Suppressor macrophage treated with lipopolysaccharide for 4 hours (primary cell): ENCODE measurements at regions not wholly inside any gene's neighbourhood (a gene's known extent, or its start where the extent isn't known, plus 50 kb on each side); places are given as distances from the start of the nearest gene placed in this dataset.

ENCODE experiments used
- DNase-seq: peaks from one replicate; pipeline ENCODE4 v3.0.0-alpha.2; 2020

DNA sequence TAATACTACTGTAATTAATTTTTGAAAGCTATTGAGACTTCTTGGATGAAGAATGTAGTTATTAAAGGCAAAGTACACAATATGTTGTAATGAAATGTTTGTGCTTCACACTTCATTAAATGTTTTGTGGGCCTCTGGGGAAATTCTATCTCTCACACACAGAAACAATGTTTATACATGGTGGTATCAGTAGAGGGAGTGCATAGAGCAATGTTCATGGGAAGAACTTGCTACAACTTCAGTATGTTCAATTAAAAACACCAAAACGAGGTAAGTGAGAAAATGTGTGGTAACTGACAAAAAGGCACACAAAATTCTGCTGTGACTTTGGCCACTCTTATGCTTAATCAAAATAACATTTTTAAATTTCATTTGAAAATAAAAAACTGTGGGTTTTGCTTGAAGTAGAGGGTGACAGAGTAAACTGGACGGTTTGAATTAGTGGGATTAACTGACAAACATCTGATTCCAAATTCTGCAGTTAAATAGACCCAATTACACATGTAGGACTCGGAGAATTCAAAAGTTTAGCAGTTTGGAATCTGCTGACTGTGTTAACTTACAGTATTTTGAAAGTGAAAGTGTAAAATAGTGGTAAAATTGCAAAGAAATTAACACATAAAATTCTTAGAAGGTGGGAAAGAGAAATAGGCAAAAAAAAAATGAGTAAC, 111.4 kb upstream of the TTC29 start:
- DNase-seq, result peak; percentile 11

DNA sequence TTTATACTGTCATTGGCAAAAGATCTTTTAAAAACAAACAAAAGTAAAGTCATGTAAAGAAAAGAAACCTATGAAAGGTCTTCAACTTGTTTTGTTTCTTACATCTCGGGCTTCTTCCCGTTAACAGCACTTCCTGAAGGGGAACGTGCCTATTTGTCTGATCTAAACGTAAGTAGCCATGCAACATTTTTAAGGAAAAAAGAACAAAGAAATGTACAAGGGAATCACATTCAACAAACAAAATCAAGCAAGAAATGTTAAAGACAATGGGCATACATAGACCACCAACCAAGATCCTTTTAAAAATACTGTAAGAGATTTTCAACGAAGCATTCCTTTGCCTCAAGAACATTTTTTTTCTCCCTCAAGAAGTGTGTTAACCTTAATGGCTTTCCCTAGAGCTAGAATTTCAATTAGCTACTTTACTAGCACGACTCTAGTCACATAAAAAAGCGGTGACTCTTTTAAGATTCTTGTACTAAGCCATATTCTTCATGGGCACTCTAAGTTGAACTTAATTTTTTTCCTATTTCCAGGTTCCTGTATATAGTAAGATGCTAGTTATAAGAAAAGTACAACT, 112.0 kb upstream of the TTC29 start:
- peak; percentile 13 for DNase-seq

- no peak for DNase-seq
Observed at GRCh38 chr4:147059064-147059731, 113.5 kb upstream of the TTC29 start.

DNA sequence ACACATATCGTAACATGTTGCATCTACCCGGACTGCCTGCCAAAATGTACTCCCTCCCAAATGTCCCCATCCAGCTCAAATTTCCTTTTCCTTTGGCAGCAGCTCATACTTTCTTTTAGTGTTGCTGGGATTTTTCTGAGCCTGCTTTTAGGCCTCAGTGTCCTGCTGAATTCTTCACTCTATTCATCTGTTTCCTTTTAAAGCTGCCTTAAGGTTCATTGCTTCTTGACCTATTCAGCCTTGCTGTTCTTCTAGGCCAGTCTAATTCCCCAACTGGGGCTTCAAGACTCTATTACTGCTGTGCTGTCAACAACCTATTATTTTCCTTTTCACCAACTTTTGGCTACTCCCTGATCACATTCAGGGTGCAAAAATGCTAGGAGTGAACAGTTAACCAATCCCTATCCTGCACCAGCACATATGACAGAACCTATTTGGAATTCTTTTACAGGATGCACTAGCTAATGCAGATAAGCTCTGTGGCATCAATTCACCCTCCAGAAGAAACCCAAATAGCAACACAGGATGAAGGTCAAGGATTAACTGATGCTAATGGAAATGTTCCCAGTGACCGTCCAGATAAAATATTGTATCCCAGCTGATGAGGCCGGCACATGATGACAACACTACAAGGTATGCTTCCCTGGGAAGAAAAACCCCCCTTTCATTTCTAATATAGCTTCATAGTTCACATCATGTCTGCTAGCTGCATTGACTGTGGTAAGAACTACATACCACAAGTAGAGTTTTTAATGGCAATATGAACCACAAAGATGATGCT, 114.7 kb upstream of the TTC29 start:
- DNase-seq, result no peak

- no peak for DNase-seq
Observed at GRCh38 chr4:147064856-147065255, 119.2 kb upstream of the TTC29 start.

GRCh38 chr4:147068564-147068963, 122.9 kb upstream of the TTC29 start:
- no peak for DNase-seq

DNA sequence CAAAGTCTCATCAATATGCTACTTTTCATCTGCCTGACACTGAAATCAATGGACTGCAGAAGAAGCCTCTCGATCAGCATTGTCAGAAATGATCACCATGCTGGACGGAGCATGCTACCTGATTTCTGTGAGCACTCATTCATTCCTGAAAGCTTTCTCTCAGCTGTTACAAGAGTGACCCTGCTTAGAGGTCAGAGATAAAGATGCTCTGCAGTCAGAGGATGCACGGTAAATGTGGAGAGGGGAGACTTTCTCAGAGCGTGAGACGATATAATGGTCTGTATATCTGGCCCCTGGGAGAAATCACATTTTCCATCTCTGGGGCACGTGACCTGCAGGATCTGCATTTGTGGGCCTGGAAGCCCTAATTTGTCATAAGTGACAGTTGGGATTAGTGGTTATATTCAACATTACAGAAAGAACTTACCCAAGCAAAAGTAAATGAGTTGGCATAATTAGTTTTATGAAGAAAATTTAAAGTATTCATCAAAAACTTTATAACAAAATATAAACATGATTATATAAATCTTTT, 125.6 kb upstream of the TTC29 start:
- no peak for DNase-seq

- no peak for DNase-seq
Observed at GRCh38 chr4:147076179-147076578, 130.5 kb upstream of the TTC29 start.

GRCh38 chr4:147076728-147077127, 131.1 kb upstream of the TTC29 start:
- no peak for DNase-seq

DNA sequence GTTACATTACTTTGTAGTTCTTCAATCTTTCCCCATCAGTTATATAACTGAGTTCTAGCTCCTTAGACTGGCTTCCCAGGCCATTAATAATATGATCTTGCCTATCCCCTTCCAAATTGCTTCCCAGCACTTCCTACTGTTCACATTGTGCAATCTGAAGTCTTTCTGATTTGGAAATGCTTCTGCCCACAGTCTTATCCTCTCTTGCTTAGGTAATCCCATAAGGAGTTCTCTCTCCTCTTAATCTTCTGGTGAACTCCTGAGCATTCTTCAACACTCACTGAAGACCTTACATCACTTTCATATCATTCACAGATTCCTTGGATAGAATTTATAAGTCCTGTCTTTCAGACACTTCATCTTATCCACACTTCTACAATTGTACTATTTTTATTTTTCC, 132.7 kb upstream of the TTC29 start:
- no peak for DNase-seq

GRCh38 chr4:147078875-147079658, 133.4 kb upstream of the TTC29 start:
- no peak for DNase-seq

- no peak for DNase-seq
Observed at GRCh38 chr4:147084861-147085260, 139.2 kb upstream of the TTC29 start.

- DNase-seq, result no peak
Observed at GRCh38 chr4:147085781-147086180, 140.1 kb upstream of the TTC29 start.

DNA sequence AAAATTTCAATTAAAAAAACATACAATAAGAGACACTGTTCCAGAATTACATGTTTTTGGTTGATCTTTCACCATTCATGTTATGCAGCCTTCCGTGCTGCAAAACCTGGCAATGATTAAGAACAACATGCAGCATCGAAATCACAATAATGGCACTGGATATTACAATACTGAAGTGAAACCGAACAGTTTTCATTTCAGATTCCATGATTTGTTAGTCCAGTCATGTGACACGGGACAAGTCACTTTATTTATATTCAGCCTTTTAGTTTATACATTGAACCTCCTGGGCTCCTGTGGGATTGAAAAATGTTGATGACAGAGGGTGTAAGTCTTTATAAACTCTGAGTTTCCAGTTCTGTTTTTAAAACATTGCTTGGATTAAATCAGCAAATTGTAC, 142.5 kb upstream of the TTC29 start:
- DNase-seq, result no peak

DNA sequence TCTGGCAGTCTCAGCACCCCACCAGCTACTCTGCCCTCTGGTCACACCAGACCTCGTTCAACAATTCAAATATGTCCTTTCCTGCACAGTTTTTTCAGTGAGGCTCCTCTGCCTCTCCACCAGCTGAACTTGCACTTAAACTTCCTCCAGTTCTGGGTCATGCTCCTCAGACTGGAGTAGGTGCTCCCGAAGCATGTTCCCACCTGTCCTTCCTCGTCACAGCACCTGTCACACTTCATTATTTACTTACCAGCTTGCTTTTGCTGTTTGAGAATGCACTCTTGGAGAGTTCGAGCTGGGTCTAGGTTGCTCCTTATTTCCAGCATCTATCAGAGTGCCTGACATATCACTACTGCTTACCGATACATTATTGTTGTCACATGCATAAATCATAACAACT, 144.8 kb upstream of the TTC29 start:
- DNase-seq, result no peak

DNA sequence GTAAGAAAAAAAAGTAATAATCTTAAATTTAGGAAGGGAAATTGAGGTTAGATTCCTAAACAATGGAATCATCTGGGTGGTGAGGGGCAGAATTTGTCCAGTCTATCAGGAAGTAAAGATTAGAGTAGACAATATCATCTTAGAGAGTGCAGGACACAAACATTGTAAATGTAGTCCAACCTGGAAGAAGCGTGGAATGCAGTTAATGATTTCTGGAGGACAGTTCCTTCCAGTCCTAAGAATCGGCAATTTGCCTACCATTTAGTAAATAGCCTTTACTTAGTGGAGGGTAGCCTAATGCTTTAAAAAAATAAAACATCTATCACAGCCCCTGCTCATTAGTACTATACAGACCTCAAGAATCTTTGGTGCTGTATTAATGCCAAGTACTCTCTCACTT, 147.5 kb upstream of the TTC29 start:
- DNase-seq, result no peak

DNA sequence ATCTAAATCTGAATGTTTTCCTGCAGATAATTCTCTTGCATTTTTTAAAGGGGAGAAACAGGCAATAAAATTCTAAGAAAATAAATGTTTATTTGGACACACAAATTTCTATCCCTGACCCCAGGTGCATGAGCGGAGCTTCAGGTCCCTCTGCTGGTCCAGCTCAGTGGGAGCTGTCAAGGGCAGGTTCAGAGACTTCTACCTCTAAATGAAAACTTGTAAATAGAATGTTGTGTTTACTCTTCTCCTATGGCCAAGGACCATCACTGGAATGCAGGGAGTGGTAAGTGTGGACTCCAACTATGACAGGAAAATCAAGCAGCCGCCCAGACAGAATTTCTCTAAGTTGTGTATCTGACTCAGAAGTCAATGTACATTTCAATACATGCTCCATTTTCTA, 148.6 kb upstream of the TTC29 start:
- DNase-seq, result no peak

DNA sequence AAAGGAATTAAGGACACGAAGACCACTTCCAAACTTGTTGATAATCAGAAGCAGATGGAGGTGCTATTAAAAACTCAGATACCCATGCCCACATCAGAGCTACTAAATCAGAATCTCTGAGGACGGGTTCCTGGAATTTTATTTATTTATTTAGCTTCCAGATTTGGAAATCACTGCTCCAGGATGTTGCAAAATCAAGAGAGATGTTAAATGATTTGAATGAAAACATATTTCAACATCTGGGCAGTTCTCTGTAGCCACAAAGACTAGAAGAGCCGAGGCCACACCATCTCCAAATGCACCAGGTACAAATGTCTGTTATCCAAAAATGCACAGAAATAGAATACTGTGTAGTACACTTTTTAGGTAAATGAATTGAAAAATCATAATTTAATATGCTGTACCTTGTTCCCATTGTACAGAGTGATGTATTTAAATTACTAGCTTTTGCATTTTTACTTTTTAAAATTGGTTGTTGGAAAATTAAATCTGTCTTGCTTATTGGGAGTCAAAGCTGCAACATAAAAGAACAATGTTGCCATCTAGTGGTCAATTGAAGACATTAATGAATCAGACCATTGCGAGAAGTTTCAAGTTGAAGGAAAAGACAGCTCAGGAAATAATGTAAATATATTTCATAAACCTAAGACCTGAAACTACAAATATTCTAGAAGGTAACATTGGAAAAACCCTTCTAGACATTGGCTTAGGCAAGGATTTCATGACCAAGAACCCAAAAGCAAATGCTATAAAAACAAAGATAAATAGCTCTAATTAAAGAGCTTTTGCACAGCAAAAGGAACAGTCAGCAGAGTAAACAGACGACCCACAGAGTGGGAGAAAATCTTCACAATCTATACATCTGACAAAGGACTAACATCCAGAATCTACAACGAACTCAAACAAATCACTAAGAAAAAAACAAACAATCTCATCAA, 151.3 kb upstream of the TTC29 start:
- DNase-seq, result peak; percentile 62

DNA sequence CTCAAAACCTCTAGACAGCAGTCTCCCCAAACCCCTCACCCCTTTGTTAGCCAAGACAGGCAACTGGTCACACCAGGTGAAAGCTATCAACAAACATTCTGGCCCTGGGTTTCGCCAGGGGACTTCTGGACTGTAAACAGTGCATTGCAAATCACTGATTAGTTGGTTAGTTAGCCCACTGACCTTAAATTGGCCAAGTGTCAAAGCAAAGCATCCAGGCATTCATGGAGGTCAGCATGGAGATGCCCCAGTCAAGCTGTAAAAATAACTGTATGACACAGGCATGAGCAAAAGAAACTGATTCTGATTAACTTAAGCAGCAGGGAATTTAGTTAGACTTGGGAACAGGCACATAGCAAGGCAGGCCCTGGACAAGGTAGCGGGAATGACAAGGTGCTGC, 156.0 kb upstream of the TTC29 start:
- DNase-seq, result no peak

- DNase-seq, result no peak
Observed at GRCh38 chr4:147102596-147102995, 156.9 kb upstream of the TTC29 start.

GRCh38 chr4:147103403-147103946, 157.8 kb upstream of the TTC29 start:
- peak; percentile 14 for DNase-seq
